ENCODE measurements at regions not wholly inside any gene's neighbourhood (a gene's known extent, or its start where the extent isn't known, plus 50 kb on each side); places are given as distances from the start of the nearest gene placed in this dataset.

DNA sequence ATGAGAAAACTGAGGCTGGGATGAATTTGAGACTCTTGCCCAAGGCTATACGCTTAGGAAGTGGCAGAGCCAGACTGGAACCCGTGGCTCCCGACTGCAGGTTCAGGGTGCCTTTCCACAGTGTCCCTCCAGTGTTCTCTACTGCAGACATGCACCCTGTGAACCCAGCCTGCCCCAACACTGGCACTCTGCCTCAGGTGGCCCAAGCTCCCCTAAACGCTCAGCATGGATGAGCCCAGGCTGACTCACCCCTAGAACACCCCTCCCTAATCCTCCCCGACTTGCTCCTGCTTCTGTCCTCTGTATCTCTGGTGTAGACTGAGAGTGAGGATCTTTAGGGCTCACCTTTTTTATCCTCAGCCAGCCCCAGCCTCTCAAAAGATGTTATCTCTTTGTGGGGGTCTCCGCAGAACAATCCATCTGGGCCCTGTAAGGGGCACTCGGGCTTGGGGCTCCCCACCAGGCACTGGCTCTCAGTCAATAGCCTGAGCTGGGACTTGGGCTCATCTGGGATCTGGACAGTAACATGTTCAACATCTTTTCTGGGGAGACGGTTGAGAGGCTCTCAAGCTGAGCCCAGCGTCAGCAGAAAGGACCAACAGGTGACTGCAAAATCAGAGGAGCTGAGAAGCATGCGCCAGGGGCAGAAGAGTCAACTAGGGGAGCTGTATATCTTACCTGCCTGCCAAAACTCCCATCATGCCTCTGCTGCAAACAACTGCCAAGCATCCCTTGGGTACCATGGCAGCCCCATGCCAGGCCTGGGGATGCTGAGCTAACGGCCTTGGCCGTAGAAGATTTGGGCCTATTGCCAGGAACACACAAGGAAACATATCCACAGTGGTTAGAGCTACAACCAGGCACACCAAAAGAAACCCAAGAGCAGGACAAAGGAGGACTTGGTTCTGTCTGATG is 176.2 kb downstream of the BUD13 start:
- peaks cover 26% of the 10 kb centered on the region for H3K27me3 Mint-ChIP-seq (ENCODE audit: low read depth)
- H3K9me3 Mint-ChIP-seq: no peaks in the 10 kb centered on the region

DNA sequence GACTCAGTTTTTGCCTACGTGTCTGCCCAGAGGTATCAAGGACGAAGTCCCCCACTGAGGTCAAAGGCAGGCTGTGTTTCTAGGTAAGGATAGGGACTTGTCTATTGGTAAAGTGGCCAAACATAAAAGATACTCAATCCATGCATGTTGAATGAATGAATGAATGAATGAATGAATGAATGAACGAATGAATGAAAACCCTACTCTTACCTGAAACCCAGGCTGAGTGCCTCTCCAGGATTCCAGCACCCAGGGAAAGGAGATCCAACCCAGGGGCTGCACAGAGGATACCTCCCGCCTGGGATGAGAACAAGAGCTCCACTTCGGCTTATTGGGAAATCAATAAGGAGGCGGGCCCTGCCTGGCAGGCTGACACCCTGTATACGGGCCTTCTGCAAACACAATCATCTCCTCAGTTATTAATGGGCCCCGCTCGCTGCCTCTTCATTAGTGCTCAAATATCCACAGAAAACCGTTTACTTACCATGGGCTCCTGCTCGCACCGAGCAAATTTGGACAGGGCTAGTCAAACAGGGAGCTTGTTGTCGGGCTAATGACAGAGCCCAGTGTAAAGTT is 177.4 kb downstream of the BUD13 start:
- Mint-ChIP-seq H3K27me3 (ENCODE audit: low read depth) (peaks cover 26% of the 10 kb centered on the region), H3K9me3 (no peaks in the 10 kb centered on the region), H3K4me1 (peaks cover 4% of the 10 kb centered on the region), H3K4me3 (no peak overlapping the region), H3K27ac (ENCODE audit: unreplicated experiment) (no peak overlapping the region), H3K36me3 (ENCODE audit: low read depth) (no peaks in the 10 kb centered on the region)
- no peak for DNase-seq (ENCODE audit: low read depth, low spot score)
- TF ChIP-seq CTCF (conservative IDR thresholded peaks at IDR 0.05): no peak

More for the DNA sequence above, 176.2 kb downstream of the BUD13 start:
- peaks cover 4% of the 10 kb centered on the region for H3K4me1 Mint-ChIP-seq
- no peaks in the 10 kb centered on the region for H3K36me3 Mint-ChIP-seq (ENCODE audit: low read depth)
- no peak overlapping the region for H3K27ac Mint-ChIP-seq (ENCODE audit: unreplicated experiment)
- TF ChIP-seq CTCF (conservative IDR thresholded peaks at IDR 0.05): no peak
- DNase-seq (ENCODE audit: low read depth, low spot score): no peak
- H3K4me3 Mint-ChIP-seq: no peak overlapping the region

GRCh38 chr11:116590844-116591570 is 181.8 kb downstream of the BUD13 start:
- TF ChIP-seq CTCF (conservative IDR thresholded peaks at IDR 0.05): no peak
- Mint-ChIP-seq H3K27ac (ENCODE audit: unreplicated experiment) (no peak overlapping the region), H3K36me3 (ENCODE audit: low read depth) (no peaks in the 10 kb centered on the region), H3K27me3 (ENCODE audit: low read depth) (peaks cover 24% of the 10 kb centered on the region), H3K9me3 (no peaks in the 10 kb centered on the region), H3K4me3 (no peak overlapping the region), H3K4me1 (peaks cover 4% of the 10 kb centered on the region)
- DNase-seq (ENCODE audit: low read depth, low spot score): no peak

DNA sequence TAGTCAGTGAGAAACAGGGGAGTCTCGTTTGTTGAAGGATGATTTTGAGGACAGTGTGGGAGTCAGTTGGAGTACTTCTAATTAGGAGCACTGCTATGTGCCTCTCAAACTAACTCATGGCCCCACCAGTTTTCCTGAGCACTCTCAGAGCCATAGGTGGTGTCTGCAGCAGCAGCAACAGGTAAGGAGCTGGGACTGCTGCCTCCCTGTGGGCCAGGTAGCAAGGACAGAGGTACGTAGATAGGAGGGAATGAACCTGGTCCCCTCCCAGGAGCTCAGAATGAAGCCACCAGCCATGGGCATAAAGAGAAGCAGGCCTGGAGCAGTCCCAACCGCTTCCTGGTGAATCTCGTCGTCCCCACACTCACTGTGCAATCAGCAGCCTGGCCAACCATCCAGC is 183.4 kb downstream of the BUD13 start:
- TF ChIP-seq CTCF (conservative IDR thresholded peaks at IDR 0.05): no peak
- Mint-ChIP-seq H3K9me3 (no peaks in the 10 kb centered on the region), H3K27me3 (ENCODE audit: low read depth) (peaks cover 37% of the 10 kb centered on the region), H3K4me3 (no peak overlapping the region), H3K27ac (ENCODE audit: unreplicated experiment) (no peak overlapping the region), H3K36me3 (ENCODE audit: low read depth) (no peaks in the 10 kb centered on the region), H3K4me1 (no peaks in the 10 kb centered on the region)
- no peak for DNase-seq (ENCODE audit: low read depth, low spot score)

- no peak overlapping the region for H3K27ac Mint-ChIP-seq (ENCODE audit: unreplicated experiment)
- no peaks in the 10 kb centered on the region for H3K4me1 Mint-ChIP-seq
- H3K4me3 Mint-ChIP-seq: no peak overlapping the region
- DNase-seq (ENCODE audit: low read depth, low spot score): no peak
- no peaks in the 10 kb centered on the region for H3K9me3 Mint-ChIP-seq
- no peaks in the 10 kb centered on the region for H3K36me3 Mint-ChIP-seq (ENCODE audit: low read depth)
- no peak for TF ChIP-seq CTCF (conservative IDR thresholded peaks at IDR 0.05)
- H3K27me3 Mint-ChIP-seq (ENCODE audit: low read depth): peaks cover 56% of the 10 kb centered on the region
Measured at GRCh38 chr11:116586392-116586791, 186.4 kb downstream of the BUD13 start.
